IgD-negative memory B cell (primary cell): ENCODE measurements at regions not wholly inside any gene's neighbourhood (a gene's known extent, or its start where the extent isn't known, plus 50 kb on each side); places are given as distances from the start of the nearest gene placed in this dataset.
"Not testable (repeated sequence)": the region's sequence is repeated elsewhere in the genome, so short reads cannot be mapped to it uniquely, and the experiment has no call there.

Experiments used
- H3K27ac Mint-ChIP-seq, 3 donors: one replicate each; pipeline ENCODE4 v1.8.0; 2020 to 2022; ENCODE audit warnings: mild to moderate bottlenecking in 3 of 3, mixed read lengths in 3 of 3, moderate library complexity in 1 of 3
- H3K27me3 Mint-ChIP-seq: one replicate; pipeline ENCODE4 v1.8.0; 2021; ENCODE audit warnings: mixed read lengths
- H3K36me3 Mint-ChIP-seq: one replicate; pipeline ENCODE4 v1.8.0; 2020; ENCODE audit warnings: mild to moderate bottlenecking, mixed read lengths
- H3K4me1 Mint-ChIP-seq, 3 donors: one replicate each; pipeline ENCODE4 v1.8.0; 2020 to 2022; ENCODE audit warnings: mixed read lengths in 3 of 3, mild to moderate bottlenecking in 1 of 3
- H3K4me3 Mint-ChIP-seq, 4 donors: one replicate each; pipeline ENCODE4 v1.8.0; 2020 to 2022; ENCODE audit warnings: mild to moderate bottlenecking in 4 of 4, mixed read lengths in 4 of 4, moderate library complexity in 3 of 4
- H3K9me3 Mint-ChIP-seq, 3 donors: one replicate each; pipeline ENCODE4 v1.8.0; 2020 to 2021; ENCODE audit warnings: mixed read lengths in 3 of 3, mild to moderate bottlenecking in 1 of 3

DNA sequence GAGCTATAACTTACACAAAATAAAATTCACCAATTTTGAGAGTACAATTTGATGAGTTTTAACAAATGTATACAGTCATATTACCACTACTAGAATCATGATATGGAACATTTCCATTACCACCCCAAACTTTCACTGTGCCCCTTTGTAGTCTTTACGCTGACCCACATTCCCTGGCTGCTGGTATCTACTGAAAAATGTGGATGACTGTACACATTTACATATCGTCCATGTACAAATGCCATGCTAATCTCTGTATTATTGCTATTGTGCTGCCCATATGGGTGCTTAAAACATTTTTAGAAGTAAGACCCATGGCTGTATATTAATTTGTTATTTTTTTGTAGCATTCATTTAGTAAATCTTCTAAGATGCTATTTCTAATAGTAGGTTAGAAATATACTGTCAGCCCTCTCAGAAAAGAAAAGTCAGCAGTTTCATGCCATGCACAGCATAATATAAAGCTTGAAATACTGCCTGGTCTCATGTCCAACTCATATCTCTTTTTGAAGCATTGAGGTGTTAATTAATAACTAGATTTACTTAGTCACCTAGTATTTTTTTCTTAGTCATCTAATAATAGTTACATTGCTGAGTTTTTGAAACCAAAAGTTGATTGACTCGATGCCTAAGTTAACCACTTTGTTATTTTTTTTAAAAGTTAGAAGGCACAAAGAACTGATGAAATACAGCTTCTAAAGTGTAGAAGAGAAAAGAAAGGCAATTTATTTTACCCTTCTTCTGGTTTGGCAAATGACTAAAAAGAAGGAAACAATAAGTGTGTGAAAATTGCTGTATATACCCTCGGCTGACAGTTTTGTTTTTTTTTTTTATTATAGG is 188.3 kb upstream of the MEF2C start:
- H3K27ac Mint-ChIP-seq = peak overlapping the region in 1 of 3 donors; percentile 78
- H3K4me3 Mint-ChIP-seq = peak overlapping the region in 3 of 4 donors; percentile 27 to 65 (median 43)
- H3K4me1 Mint-ChIP-seq = peaks cover 8 to 11% (median 8%) of the 10 kb centered on the region in 3 donors
- H3K9me3 Mint-ChIP-seq = no peaks in the 10 kb centered on the region
- H3K36me3 Mint-ChIP-seq = peaks cover 9% of the 10 kb centered on the region
- no peaks in the 10 kb centered on the region for H3K27me3 Mint-ChIP-seq

DNA sequence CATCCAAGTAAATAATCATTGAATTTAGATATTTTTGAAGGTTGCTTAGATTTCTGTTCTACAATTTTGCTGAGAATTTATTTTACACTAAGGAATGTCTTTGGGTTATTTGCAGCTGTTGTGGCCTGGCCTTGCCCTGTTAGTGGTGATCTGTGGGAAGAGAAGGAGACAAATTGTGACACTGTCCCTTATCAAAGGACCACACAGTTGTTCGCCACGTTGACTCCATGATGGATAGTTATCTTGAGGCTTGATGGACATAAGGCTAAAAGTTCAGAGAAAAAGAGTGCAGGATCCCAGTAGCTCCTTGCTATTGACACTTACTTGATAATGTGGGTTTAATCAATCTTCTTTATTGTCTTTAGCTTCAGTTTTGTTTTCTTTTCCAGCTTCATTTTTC is 186.6 kb upstream of the MEF2C start:
- no peak overlapping the region for H3K4me3 Mint-ChIP-seq
- peaks cover 8% of the 10 kb centered on the region for H3K36me3 Mint-ChIP-seq
- H3K27ac Mint-ChIP-seq = no peak overlapping the region
- H3K27me3 Mint-ChIP-seq = no peaks in the 10 kb centered on the region
- H3K9me3 Mint-ChIP-seq = no peaks in the 10 kb centered on the region
- peaks cover 8 to 11% (median 10%) of the 10 kb centered on the region in 3 donors for H3K4me1 Mint-ChIP-seq

GRCh38 chr5:89067362-89067761 is 184.4 kb upstream of the MEF2C start:
- Mint-ChIP-seq H3K27ac (peak overlapping the region in 1 of 3 donors; percentile 10), H3K36me3 (peaks cover 5% of the 10 kb centered on the region), H3K4me3 (no peak overlapping the region), H3K27me3 (no peaks in the 10 kb centered on the region), H3K9me3 (no peaks in the 10 kb centered on the region), H3K4me1 (peaks cover 5 to 8% (median 5%) of the 10 kb centered on the region in 3 donors)

GRCh38 chr5:89065919-89066318 is 182.9 kb upstream of the MEF2C start:
- Mint-ChIP-seq H3K4me1 (peaks cover 0 to 3% (median 2%) of the 10 kb centered on the region in 3 donors), H3K27me3 (no peaks in the 10 kb centered on the region), H3K9me3 (no peaks in the 10 kb centered on the region), H3K4me3 (no peak overlapping the region), H3K27ac (no peak overlapping the region), H3K36me3 (peaks cover 5% of the 10 kb centered on the region)

GRCh38 chr5:89064736-89065135 is 181.8 kb upstream of the MEF2C start:
- peaks cover 0 to 2% (median 2%) of the 10 kb centered on the region in 3 donors for H3K4me1 Mint-ChIP-seq
- H3K4me3 Mint-ChIP-seq = no peak overlapping the region
- peak overlapping the region in 1 of 3 donors; percentile 61 for H3K27ac Mint-ChIP-seq
- no peaks in the 10 kb centered on the region for H3K9me3 Mint-ChIP-seq
- H3K36me3 Mint-ChIP-seq = peaks cover 1% of the 10 kb centered on the region
- no peaks in the 10 kb centered on the region for H3K27me3 Mint-ChIP-seq

- no peak overlapping the region for H3K4me3 Mint-ChIP-seq
- no peaks in the 10 kb centered on the region for H3K9me3 Mint-ChIP-seq
- H3K27me3 Mint-ChIP-seq = no peaks in the 10 kb centered on the region
- peaks cover 0 to 2% (median 2%) of the 10 kb centered on the region in 3 donors for H3K4me1 Mint-ChIP-seq
- no peak overlapping the region for H3K27ac Mint-ChIP-seq
- no peaks in the 10 kb centered on the region for H3K36me3 Mint-ChIP-seq
Observed at GRCh38 chr5:89064054-89064453, 181.1 kb upstream of the MEF2C start.

DNA sequence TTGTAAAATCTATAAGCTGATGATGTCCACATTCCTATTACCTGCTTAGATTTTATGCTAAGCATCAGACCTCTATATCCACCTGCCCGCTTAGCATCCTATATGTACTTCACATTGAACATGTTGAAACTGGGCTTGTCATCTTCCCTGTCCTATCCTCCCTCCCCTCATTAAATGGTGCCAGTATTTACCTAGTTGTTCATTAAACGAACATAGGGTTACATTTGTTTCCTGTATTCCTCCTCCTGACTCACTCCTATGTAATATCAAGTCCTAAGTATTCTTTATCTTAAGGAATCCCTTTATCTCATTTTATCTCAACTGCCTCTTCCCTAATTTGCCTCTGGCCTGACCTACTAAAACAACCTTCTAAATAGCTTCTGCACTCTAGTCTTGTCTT is 177.8 kb upstream of the MEF2C start:
- no peaks in the 10 kb centered on the region for H3K27me3 Mint-ChIP-seq
- H3K27ac Mint-ChIP-seq = no peak overlapping the region
- H3K4me3 Mint-ChIP-seq = no peak overlapping the region
- peaks cover 0 to 2% (median 0%) of the 10 kb centered on the region in 3 donors for H3K4me1 Mint-ChIP-seq
- H3K9me3 Mint-ChIP-seq = no peaks in the 10 kb centered on the region
- no peaks in the 10 kb centered on the region for H3K36me3 Mint-ChIP-seq

- no peak overlapping the region for H3K4me3 Mint-ChIP-seq
- H3K27ac Mint-ChIP-seq = no peak overlapping the region
- H3K9me3 Mint-ChIP-seq = peaks cover 0 to 2% (median 0%) of the 10 kb centered on the region in 3 donors
- H3K27me3 Mint-ChIP-seq = no peaks in the 10 kb centered on the region
- H3K36me3 Mint-ChIP-seq = no peaks in the 10 kb centered on the region
- H3K4me1 Mint-ChIP-seq = peaks cover 0 to 2% (median 0%) of the 10 kb centered on the region in 3 donors
Observed at GRCh38 chr5:89059274-89059673, 176.3 kb upstream of the MEF2C start.

DNA sequence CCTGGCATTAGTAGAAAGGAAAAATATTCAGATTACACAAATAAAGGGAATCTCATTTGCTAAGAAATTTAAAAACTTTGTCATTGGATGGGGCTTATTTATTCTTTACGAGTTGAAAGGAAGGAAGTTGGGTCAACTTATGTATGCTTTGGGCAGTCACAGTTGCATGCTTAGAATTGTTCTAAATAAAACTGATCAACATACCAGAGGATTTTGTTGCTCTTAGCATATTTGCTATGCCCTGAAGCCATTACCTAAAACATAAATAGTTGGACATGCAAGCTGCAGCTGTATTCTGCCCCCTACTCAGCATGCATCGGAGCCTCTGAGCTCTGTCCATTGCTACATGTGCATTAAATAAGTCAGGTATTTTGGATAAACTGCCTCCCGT is 172.7 kb upstream of the MEF2C start:
- no peaks in the 10 kb centered on the region for H3K36me3 Mint-ChIP-seq
- no peaks in the 10 kb centered on the region for H3K27me3 Mint-ChIP-seq
- H3K4me3 Mint-ChIP-seq = no peak overlapping the region

GRCh38 chr5:89055015-89055694 is 172.2 kb upstream of the MEF2C start:
- Mint-ChIP-seq H3K36me3 (no peaks in the 10 kb centered on the region), H3K4me1 (no peaks in the 10 kb centered on the region), H3K9me3 (peaks cover 0 to 14% (median 9%) of the 10 kb centered on the region in 3 donors), H3K27ac (no peak overlapping the region), H3K27me3 (no peaks in the 10 kb centered on the region), H3K4me3 (no peak overlapping the region)

More for the DNA sequence above, 172.7 kb upstream of the MEF2C start:
- H3K27ac Mint-ChIP-seq = no peak overlapping the region
- H3K4me1 Mint-ChIP-seq = no peaks in the 10 kb centered on the region
- H3K9me3 Mint-ChIP-seq = peaks cover 0 to 9% (median 8%) of the 10 kb centered on the region in 3 donors

- Mint-ChIP-seq H3K36me3 (no peaks in the 10 kb centered on the region), H3K4me3 (no peak overlapping the region), H3K9me3 (peaks cover 0 to 22% (median 12%) of the 10 kb centered on the region in 3 donors), H3K27ac (no peak overlapping the region), H3K27me3 (no peaks in the 10 kb centered on the region), H3K4me1 (no peaks in the 10 kb centered on the region)
Observed at GRCh38 chr5:89053547-89053946, 170.6 kb upstream of the MEF2C start.

- H3K27ac Mint-ChIP-seq, H3K4me3 Mint-ChIP-seq, H3K4me1 Mint-ChIP-seq, H3K36me3 Mint-ChIP-seq, H3K27me3 Mint-ChIP-seq: not testable (repeated sequence)
- peaks cover 0 to 22% (median 10%) of the 10 kb centered on the region in 3 donors for H3K9me3 Mint-ChIP-seq
Observed at GRCh38 chr5:89050062-89050461, 167.1 kb upstream of the MEF2C start.

- Mint-ChIP-seq H3K27me3 (no peaks in the 10 kb centered on the region), H3K27ac (no peak overlapping the region), H3K4me1 (peaks cover 3 to 5% (median 3%) of the 10 kb centered on the region in 3 donors), H3K36me3 (no peaks in the 10 kb centered on the region), H3K9me3 (peaks cover 0 to 22% (median 10%) of the 10 kb centered on the region in 3 donors), H3K4me3 (no peak overlapping the region)
Observed at GRCh38 chr5:89047571-89047970, 164.6 kb upstream of the MEF2C start.

GRCh38 chr5:89045216-89045615 is 162.2 kb upstream of the MEF2C start:
- Mint-ChIP-seq H3K4me1 (peaks cover 3 to 17% (median 12%) of the 10 kb centered on the region in 3 donors), H3K9me3 (peaks cover 0 to 9% (median 5%) of the 10 kb centered on the region in 3 donors), H3K36me3 (no peaks in the 10 kb centered on the region), H3K4me3 (no peak overlapping the region), H3K27me3 (no peaks in the 10 kb centered on the region), H3K27ac (no peak overlapping the region)

- H3K27me3 Mint-ChIP-seq = no peaks in the 10 kb centered on the region
- H3K9me3 Mint-ChIP-seq = peaks cover 0 to 8% (median 5%) of the 10 kb centered on the region in 3 donors
- no peak overlapping the region for H3K27ac Mint-ChIP-seq
- H3K4me1 Mint-ChIP-seq = peaks cover 3 to 17% (median 12%) of the 10 kb centered on the region in 3 donors
- no peaks in the 10 kb centered on the region for H3K36me3 Mint-ChIP-seq
- H3K4me3 Mint-ChIP-seq = no peak overlapping the region
Observed at GRCh38 chr5:89044674-89045200, 161.8 kb upstream of the MEF2C start.
